ENCODE measurements at regions not wholly inside any gene's neighbourhood (a gene's known extent, or its start where the extent isn't known, plus 50 kb on each side); places are given as distances from the start of the nearest gene placed in this dataset.

DNA sequence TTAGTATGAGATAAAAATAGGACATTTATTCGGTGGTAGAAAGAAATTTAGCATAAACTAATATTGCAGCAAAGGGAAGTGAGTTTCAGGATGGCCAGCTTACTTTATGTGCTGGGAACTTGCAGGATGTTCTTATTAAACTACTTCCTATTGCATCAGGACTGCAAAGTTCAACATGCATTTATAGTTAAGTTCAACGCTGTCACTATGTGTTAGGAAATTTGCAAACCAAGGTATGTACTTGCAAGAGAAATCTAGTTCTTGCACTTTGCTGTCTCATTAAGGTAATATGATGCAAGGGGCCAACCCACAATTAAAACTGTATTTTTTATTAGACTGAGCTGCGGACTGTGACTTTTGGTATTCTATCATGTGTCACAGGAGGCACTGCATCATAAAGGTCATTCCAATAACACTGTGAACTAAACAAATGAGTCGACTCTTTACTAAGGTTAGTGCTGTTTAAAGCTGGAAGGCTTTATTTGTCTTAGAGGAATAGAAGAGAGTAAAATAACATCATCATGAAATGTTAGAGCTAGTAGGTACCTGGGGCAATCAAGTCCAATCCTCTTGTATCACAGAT, 1525.7 kb upstream of the TENM3 start:
- DNase-seq (ENCODE audit: low read depth), result no peak

DNA sequence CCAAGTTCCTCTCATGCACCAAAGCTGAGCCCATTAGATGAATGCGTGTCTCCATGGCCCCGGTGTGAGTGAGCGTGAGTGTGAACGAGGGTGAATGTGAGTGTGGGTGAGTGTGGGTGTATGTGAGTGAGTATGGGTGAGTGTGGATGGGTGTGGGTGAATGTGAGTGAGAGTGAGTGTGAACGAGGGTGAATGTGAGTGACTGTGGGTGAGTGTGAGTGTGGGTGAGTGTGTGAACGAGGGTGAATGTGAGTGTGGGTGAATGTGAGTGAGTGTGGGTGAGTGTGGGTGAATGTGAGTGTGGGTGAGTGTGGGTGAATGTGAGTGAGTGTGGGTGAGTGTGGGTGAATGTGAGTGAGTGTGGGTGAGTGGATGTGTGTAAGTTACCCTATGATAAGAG, 1521.8 kb upstream of the TENM3 start:
- no peak for DNase-seq (ENCODE audit: low read depth)

DNA sequence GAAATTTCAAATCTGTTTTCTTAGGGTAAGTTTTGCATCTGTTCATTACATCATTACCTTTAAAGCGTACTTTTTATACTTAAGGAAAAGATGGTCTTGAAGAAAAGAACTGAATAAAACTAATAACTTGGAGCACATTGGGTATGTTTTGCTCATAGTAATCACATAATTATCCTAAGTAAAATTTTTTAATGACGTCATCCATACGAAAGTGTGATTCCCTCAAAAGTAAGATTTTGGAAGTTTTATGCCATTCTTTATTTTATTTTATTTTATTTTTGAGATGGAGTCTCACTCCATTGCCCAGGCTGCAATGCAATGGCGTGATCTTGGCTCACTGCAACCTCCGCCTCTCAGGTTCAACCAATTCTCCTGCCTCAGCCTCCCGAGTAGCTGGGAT, 1516.6 kb upstream of the TENM3 start:
- no peak for DNase-seq (ENCODE audit: low read depth)

DNA sequence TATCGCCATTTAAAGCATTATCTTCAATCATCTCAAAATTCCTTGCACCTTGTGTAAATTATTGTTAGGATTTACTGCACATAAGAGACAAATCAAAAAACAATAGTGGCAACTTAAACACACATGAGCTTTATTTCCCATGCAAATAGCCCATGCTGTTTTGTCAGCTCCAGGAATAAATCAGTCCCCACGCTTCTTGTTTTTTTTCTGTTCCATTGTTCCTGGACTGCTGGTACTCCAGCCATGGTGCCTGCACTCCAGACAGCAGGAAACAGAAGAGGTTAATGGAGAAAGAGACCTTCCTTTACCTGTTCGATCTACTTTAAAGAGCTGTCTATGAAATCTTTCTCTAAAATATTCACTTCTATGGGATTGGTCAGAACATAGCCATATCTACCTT, 1515.7 kb upstream of the TENM3 start:
- DNase-seq (ENCODE audit: low read depth), result no peak

DNA sequence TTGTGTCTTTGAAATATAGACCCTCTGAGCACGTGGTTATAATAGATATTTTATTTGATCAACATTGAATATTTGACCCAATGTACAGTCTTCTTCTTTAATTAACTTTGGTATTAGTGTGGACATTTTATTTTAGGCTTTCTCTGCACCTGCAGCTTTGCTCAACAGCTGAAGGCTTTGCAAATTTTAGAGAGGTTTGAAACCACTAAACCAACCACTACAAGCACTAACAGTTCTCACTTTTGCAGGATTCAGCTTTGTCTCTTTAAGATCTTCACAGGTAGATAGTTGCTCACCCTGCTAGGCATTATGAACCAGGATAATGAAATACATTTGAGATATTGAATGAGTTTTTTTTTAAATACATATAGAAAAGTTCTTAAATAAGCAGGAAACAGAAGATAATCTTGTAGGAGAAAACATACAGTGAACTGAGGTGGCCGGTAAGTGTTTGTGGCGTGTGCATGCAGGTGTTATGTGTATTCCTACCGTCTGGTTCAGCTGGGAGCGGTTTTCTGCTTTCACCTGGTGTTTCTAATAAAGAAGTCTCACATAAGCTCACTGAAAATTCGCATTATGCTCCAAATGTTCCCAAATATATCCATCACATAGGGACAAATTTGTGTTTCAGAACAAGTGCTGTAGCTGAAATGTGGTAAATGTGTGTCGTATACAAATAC, 1508.3 kb upstream of the TENM3 start:
- no peak for DNase-seq (ENCODE audit: low read depth)

DNA sequence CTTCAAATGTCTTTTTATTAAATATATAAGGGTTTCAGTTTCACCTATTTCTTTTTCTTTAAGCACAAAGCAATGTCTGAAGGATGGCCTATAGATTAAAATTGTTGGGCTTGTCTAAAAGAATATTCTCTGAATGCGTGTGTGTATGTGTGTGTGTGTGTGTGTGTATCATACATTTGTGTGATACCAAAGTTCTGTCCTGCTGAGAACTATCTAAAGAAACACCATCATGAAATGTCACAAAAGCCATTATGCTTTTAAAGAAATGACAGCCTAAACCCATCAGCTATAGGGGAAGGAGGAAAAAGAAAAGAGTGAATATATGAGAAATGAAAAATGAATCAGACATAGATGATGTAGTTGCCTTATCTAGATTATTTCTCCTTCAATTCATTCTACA, 1501.5 kb upstream of the TENM3 start:
- DNase-seq (ENCODE audit: low read depth), result no peak

DNA sequence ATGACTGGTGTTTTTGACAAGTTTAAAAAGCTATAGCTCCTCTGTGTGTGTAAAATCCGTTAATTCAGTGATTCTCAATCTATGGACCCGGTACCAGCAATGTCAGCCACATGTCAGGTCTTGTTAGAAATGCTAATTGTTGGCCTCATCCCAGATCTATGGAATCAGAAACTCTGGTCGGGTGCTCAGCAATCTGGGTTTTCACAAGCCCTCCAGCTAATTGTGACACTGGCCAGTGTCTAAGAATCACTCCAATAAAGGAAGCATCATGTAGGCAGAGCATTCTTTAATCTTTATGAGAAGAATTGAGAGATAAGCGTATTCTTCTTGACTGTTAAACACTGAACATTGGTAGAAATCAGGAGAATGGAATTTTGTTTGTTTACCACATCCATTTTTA, 1498.2 kb upstream of the TENM3 start:
- DNase-seq (ENCODE audit: low read depth), result no peak

DNA sequence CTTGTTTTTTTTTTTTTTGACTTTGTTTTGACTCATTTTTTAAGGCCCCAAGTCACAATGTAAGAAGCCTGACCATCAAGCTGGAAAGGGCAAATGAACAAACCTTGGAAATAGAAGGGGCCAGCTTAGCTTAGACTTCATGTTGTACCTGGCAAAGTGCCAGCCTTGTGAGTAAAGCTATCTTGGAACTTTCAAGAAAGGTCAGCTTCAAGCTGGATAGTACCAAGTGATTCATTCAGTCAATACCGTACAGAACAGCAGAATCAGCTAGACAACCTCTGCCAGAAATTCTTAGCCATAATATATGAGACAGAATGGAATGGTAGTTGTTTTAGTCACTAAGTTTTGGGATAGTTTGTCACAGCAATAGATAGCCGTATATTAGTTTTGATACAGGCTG, 1492.2 kb upstream of the TENM3 start:
- DNase-seq (ENCODE audit: low read depth), result no peak

DNA sequence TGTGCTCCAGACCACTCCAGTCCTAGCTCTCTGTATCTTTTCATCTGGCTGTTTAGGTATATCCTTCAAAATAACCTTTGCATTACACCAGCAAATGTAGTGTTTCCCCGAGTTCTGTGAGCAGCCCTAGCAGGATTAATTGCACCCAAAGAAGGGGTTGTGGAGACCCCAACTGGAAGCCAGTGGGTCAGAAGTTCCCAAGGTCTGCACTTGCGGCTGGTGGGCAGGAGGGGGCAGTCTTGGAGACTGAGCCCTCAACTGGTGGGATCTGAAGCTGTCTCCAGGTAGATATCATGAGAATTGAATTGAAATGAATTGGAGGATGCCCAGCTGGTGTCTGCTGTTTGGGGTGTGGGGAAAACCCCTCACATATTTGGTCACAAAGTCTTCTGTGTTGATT, 1485.3 kb upstream of the TENM3 start:
- DNase-seq (ENCODE audit: low read depth), result no peak

DNA sequence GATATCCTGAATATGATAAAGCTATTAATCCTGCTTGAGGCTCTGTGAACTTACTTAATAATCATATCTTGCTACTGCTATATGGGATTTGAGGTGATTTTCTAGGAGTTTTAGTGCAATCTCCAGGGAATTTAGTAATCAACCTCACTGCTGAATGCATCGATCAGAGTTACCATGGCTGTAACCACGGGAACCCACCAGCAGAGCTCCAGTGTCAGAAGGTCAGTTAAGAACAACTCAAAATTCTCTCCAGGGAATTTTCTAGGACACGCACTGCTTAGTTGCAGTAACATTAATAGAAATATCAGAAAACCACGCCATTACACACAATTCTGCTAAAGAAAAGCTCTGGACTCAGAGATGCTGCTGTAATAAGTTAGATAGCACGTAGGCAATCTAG, 1477.2 kb upstream of the TENM3 start:
- DNase-seq (ENCODE audit: low read depth), result no peak

DNA sequence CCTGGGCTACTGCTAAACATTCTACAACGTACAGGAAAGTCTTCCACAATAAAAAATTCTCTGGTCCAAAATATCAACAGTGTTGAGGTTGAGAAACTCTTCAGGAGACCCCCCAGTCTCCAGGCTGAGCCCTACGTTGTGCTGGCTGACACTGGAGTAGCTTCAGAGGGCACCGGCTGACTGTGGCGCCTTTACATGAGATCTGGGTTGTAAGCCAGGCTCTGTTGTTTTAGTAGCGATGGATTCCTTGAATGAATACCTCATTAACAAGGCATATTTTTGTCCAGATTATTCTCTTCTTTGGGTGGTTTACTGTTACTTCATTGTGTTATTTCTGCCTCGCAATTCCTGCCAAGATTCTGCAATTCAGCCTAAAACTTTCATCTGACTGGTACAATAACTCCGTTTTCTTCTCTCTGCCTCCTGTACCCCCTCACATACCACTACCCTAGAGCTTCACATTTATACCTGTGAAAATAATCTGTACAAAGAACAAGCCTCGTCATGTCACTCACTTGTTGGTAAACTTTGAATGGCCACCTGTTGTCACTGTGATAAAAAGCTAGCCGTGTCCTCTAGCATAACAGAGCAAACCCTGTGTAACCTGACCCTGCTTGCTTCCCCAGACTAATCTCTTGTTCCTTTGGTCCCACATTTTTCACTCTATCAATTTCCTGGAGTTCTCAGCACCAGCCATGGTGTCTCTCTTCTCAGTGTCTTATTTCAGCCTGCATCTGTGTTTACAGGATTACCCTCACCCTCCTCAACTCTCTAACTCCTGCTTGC, 1476.1 kb upstream of the TENM3 start:
- DNase-seq (ENCODE audit: low read depth), result no peak

DNA sequence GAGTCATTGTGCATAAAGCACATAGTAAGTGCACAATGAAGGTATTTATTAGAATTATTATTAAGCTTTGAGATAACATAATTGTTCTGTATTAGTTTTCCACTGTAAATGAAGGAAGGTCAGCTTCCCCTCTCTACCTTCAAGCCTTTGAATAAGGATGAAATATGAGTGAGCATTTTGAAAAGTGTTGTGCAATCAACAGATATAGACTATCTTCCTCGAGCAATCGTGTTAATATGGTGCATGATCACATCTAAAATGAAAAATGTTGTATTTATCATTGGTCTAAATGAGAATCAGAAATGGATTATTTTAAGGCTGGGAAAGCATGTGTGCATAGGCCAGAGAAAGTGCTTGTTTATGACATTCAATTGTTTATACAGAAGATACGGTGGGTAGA, 1474.6 kb upstream of the TENM3 start:
- no peak for DNase-seq (ENCODE audit: low read depth)

DNA sequence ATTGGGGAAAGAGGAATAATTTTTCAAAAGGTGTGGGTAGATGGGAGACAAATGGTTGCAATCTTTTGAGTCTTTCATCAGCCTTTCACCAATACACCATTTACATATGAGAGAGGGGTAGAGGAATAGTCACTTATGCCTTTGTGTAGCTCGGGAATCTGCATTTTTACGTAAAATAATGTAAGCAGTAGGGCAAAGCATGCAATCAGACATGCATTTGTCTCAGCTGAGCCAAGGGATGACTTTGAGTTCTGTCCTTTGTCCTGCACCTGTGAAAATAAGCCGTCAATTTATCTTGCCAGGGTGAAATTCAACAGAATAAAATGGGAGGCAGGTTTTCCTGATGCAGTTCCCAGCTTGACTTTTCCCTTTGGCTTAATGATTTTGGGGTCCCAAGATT, 1473.4 kb upstream of the TENM3 start:
- no peak for DNase-seq (ENCODE audit: low read depth)

DNA sequence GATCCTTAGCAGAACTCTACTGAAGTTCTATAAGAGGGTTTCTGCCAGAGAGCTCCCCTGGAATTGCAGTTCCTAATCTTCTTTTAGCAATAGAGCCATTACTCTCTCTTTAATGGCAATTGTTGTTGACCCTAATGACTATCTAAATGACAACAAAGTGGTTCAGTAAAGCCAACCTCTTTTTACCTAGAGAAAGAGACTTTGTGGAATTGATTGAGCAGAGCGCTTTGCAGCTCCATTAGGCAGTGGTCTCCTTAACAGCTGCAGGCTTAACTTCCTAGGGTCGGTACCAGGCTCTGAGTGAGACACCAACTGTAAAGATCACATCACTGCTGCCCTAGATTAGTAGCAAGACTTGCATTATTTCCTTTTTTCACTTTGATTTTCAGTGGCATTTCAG, 1472.9 kb upstream of the TENM3 start:
- DNase-seq (ENCODE audit: low read depth), result no peak

DNA sequence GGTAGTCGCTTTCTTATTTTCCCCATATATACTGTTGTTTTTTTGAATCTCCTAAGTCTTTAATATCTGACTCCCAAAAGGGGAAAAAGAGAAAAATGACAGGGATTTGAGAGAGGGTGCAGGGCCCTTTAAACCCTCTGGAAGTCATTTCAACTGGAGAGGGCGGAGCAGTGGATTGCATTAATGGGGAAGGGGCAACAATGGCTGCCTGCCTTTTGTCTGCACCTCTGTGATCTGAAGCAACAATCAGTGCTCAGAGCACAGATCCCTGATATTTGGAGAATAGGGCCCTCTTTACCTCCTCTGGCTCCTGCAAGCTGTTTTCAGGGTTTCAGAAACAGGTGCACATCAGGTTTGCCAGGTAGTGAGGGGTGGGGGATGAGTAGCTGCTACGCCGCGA, 1458.3 kb upstream of the TENM3 start:
- DNase-seq (ENCODE audit: low read depth), result no peak

DNA sequence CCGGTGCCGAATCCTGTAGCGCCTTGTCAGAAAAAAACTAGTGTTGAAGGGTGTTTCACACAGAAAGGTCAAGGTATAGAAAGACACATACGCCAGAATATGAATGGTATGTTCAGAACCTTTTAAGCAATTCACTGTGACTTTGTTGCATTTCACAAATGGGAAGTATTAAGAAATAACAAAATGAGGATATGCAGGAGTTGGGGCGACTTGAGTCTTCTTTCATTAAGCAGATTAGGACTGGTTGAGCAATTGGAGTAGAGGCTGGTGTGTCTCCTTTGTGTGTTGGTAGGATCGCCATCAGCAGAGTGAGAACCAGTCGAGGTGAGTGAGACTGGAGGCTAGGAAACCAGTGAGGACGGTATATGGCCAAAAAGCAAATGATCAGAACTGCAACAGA, 1454.5 kb upstream of the TENM3 start:
- no peak for DNase-seq (ENCODE audit: low read depth)

DNA sequence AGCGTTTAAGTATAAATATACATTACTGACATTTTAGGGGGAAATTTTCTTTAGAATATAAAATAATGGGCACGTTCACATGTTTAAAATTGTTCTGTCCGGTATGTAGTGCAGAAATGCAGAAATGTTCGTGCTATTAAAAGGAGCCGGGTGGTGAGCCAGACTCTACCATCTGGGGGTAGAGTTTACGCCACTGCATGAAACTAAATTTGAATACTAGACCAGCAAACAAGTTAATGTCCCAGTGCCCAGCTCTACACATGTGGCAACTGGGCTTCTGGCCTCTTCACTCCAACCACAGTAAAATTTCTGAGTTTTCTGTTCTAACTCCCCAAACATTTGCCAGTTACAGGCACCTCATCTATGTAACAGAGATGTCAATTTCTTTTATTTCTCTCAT, 1453.3 kb upstream of the TENM3 start:
- no peak for DNase-seq (ENCODE audit: low read depth)

DNA sequence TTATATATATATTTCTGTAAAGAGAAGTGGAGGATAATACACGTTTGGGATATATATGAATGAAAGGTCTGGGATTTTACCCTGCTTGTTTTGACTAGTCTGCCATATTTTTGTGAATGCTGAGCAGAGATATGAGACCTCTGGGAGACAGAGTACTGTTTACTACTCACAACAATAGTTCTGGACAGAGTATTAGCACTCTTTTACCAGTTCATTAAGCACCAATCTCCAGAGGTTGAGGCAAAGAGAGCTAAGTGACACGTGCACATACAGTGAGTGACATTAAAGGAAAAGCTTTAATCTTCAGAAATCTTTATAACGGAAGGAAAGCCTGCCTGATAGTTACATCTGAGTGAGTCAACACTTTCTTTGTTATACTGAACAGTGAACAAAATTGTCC, 1452.7 kb upstream of the TENM3 start:
- no peak for DNase-seq (ENCODE audit: low read depth)

DNA sequence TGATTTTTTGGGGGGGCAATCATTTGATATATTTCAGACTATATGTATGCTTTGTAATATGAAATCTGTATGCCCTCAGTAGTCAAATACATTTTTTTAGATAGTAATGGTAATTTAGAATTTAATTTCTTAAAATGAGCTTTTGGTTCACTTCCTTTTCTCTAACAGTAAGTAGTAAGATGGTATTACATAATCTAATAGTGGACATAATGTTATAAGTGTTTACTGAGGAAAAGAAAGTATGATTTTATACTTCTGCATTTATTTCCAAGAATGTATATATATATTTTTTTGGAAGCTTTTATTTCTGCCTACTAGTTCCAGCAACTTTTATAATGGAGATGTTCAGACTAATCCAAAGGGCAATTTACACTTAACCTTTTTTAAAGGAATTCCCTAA, 1450.7 kb upstream of the TENM3 start:
- no peak for DNase-seq (ENCODE audit: low read depth)

DNA sequence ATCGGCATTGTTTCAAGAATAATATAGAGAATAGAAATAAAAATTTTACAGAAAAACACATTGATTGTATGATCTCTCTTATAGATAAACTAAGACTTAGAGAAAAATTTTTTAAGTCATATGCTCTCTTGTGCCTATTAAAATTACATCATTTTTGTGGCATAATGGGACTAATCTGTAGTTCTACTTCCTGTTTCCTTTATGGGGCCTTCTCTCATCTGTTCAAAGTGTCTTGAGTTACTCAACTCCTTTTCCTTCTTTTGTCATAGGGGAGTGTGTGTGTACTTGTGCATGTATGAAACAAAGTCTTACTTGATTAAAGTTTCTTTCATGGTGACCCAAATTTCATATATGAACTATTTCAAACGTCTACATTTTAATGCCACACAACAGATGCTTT, 1448.9 kb upstream of the TENM3 start:
- no peak for DNase-seq (ENCODE audit: low read depth)

DNA sequence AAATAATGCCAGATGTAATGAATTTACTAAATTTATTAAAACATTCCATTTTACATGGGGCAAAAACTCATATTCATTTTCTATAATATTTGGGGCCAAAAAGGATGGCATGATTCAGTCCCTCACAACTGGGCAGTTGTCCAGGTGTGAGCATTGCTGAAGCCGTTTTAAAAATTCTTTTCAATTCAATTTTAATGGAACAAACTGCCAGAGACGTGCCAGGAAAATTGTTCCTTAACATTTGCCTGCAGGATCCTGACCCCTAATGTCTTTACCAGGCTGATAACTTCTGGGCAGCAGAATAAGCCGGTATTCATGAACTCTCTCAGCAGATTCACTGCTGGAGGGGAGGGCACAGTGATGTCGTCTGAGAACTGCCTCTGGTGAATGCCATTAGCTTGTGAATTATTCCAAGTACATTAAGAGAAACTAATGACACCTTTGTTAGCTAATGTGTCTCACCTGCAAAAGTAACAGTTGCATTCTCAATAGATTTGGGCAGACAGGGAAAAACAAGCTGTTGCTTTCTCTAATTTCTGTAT, 1445.1 kb upstream of the TENM3 start:
- DNase-seq (ENCODE audit: low read depth), result no peak

DNA sequence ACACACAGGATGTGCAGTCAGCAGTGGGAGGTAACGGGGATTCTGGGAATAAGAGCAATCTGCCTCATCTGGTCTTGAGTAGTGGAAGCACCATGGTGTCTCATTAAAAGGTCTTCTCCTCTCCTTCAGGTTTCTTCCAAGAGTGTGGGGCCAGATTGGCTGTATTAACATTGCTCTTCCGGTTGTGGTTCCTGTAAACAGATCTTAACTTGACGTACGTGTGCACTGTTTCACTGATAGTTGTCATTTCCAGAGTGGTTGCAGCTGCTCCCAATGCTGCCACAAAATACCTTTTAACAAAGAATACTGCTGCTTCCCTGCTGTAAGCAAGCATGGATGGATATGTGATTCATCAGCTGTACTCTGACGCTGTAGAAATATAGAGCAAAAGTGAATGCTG, 1443.4 kb upstream of the TENM3 start:
- no peak for DNase-seq (ENCODE audit: low read depth)

DNA sequence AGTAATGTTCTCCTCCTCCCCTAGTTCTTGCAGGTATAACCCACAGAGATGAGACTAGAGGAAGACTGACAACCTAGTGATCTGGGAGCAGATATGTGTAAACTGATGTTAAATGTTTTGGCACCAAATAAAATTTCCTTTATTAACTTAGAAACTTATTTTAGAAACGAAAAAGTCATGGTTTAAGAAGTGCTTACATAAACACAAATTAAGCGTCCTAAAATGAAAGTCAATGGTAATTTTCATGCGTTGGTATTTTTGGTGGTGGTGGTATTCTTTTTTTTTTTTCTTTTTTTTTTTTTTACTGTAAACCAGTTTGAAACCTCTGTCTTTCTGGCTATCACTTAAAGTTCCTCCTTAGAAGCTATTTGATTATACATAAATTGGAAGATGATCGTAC, 1438.1 kb upstream of the TENM3 start:
- DNase-seq (ENCODE audit: low read depth), result no peak
